ENCODE measurements at regions not wholly inside any gene's neighbourhood (a gene's known extent, or its start where the extent isn't known, plus 50 kb on each side); places are given as distances from the start of the nearest gene placed in this dataset.

GRCh38 chrX:475926-476723 is 89.4 kb upstream of the PPP2R3B start:
- Mint-ChIP-seq H3K27me3 (ENCODE audit: unreplicated experiment) (peaks cover 7% of the 10 kb centered on the region), H3K36me3 (ENCODE audit: unreplicated experiment) (peaks cover 17% of the 10 kb centered on the region), H3K9me3 (ENCODE audit: unreplicated experiment) (peaks cover 2% of the 10 kb centered on the region), H3K27ac (ENCODE audit: unreplicated experiment) (no peak overlapping the region), H3K4me1 (ENCODE audit: low read depth, unreplicated experiment) (peaks cover 3% of the 10 kb centered on the region), H3K4me3 (ENCODE audit: unreplicated experiment) (no peak overlapping the region)
- no peak for DNase-seq
- TF ChIP-seq, protein P1, sequence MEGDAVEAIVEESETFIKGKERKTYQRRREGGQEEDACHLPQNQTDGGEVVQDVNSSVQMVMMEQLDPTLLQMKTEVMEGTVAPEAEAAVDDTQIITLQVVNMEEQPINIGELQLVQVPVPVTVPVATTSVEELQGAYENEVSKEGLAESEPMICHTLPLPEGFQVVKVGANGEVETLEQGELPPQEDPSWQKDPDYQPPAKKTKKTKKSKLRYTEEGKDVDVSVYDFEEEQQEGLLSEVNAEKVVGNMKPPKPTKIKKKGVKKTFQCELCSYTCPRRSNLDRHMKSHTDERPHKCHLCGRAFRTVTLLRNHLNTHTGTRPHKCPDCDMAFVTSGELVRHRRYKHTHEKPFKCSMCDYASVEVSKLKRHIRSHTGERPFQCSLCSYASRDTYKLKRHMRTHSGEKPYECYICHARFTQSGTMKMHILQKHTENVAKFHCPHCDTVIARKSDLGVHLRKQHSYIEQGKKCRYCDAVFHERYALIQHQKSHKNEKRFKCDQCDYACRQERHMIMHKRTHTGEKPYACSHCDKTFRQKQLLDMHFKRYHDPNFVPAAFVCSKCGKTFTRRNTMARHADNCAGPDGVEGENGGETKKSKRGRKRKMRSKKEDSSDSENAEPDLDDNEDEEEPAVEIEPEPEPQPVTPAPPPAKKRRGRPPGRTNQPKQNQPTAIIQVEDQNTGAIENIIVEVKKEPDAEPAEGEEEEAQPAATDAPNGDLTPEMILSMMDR (IDR thresholded peaks at IDR 0.05; ENCODE audit: partially characterized antibody, unreplicated experiment) = no peak

DNA sequence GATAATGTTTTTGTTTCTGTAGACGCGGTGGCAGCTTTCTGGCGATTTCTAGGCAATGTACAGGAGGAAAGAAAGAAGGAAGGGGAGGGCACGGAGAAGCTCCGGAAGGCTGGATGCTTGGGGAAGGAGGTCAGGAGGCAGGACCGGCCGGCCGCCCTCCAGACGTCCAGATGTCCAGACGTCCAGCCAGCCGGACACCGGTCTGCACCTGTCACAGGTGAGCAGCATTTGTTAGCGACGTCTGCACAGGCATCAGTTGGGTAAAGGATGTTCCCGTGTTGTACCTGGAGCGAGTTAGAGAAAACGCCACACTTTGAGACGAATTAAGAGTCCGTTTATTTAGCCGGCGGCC is 90.0 kb upstream of the PPP2R3B start:
- Mint-ChIP-seq H3K27me3 (ENCODE audit: unreplicated experiment) (peaks cover 7% of the 10 kb centered on the region), H3K27ac (ENCODE audit: unreplicated experiment) (no peak overlapping the region), H3K9me3 (ENCODE audit: unreplicated experiment) (peaks cover 2% of the 10 kb centered on the region), H3K4me3 (ENCODE audit: unreplicated experiment) (no peak overlapping the region), H3K4me1 (ENCODE audit: low read depth, unreplicated experiment) (peaks cover 3% of the 10 kb centered on the region), H3K36me3 (ENCODE audit: unreplicated experiment) (peaks cover 17% of the 10 kb centered on the region)
- TF ChIP-seq, protein P1 (IDR thresholded peaks at IDR 0.05; ENCODE audit: partially characterized antibody, unreplicated experiment) = no peak
- DNase-seq = no peak

DNA sequence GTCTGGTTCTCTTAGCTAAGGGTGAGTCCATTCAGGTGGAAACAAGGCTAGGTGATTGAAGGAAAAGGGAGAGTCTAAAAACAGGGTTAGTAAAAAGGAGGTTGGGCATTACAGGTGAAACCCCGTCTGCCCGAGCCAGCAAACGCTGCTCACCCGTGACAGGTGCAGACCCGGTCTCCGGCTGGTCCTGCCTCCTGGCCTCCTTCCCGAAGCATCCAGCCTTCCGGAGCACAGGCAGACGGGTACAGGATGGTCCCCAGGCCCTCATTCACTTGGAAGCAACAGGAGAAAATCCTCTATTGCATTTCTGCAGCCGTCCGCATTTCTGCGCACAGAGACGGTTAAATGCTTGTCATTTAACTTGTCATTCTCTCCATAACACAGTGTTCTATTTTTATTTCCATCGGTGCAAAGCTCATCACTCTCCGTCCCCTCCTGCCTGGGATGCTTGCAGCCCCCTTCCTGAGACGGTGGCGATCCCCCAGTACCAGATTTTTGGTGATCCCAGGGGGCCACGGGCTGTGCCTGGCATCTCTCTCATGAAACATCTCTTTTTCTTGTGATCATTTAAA is 90.8 kb upstream of the PPP2R3B start:
- H3K9me3 Mint-ChIP-seq (ENCODE audit: unreplicated experiment) = peaks cover 2% of the 10 kb centered on the region

DNA sequence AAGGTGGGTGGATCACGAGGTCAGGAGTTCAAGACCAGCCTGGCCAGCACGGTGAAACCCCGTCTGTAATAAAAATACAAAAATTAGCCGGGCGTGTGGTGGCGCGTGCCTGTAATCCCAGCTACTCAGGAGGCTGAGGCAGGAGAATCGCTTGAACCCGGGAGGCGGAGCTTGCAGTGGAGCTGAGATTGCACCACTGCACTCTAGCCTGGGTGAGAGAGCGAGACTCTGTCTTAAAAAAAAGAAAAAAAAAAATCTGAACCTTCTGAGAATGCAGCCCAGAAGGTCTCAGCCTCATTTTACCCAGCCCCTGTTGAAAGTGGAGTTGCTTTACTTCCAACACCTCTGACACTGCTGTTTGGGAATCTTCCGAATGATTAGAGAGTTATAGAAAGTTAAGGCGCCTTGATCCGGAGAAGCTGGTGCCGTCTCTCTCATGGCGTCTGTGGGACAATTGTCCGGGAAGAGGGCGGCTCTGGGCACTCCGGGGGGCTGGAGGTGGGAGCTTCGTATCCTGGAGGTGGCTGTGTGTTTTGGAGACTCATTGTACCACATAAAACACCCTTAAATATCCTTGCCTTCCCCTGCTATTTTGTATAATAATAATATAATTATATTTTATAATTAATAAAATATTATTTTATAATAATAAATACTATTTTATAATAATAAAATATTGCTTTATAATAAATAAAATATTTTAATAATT is 92.7 kb upstream of the PPP2R3B start:
- no peak overlapping the region for H3K4me3 Mint-ChIP-seq (ENCODE audit: unreplicated experiment)
- H3K36me3 Mint-ChIP-seq (ENCODE audit: unreplicated experiment) = peaks cover 16% of the 10 kb centered on the region
- no peak for DNase-seq
- H3K4me1 Mint-ChIP-seq (ENCODE audit: low read depth, unreplicated experiment) = peaks cover 3% of the 10 kb centered on the region
- peaks cover 7% of the 10 kb centered on the region for H3K27me3 Mint-ChIP-seq (ENCODE audit: unreplicated experiment)
- no peak overlapping the region for H3K27ac Mint-ChIP-seq (ENCODE audit: unreplicated experiment)
- TF ChIP-seq, protein P1 (IDR thresholded peaks at IDR 0.05; ENCODE audit: partially characterized antibody, unreplicated experiment) = no peak
- H3K9me3 Mint-ChIP-seq (ENCODE audit: unreplicated experiment) = peaks cover 2% of the 10 kb centered on the region

More for the DNA sequence above, 90.8 kb upstream of the PPP2R3B start:
- no peak for DNase-seq
- no peak overlapping the region for H3K27ac Mint-ChIP-seq (ENCODE audit: unreplicated experiment)
- peaks cover 17% of the 10 kb centered on the region for H3K36me3 Mint-ChIP-seq (ENCODE audit: unreplicated experiment)
- peaks cover 7% of the 10 kb centered on the region for H3K27me3 Mint-ChIP-seq (ENCODE audit: unreplicated experiment)
- H3K4me1 Mint-ChIP-seq (ENCODE audit: low read depth, unreplicated experiment) = peaks cover 3% of the 10 kb centered on the region
- H3K4me3 Mint-ChIP-seq (ENCODE audit: unreplicated experiment) = no peak overlapping the region
- TF ChIP-seq, protein P1 (IDR thresholded peaks at IDR 0.05; ENCODE audit: partially characterized antibody, unreplicated experiment) = no peak

All from glutamatergic neuron (in vitro differentiated cells).